Fibroblast of mammary gland (primary cell): ENCODE measurements at regions not wholly inside any gene's neighbourhood (a gene's known extent, or its start where the extent isn't known, plus 50 kb on each side); places are given as distances from the start of the nearest gene placed in this dataset.

ENCODE experiments used
- DNase-seq: peaks from one replicate; pipeline ENCODE4 v3.0.0-alpha.2; 2010; ENCODE audit warnings: low read depth
- H3K4me3 ChIP-seq: 2 replicates; pipeline ENCODE4 v1.5.1; 2011; ENCODE audit warnings: low read depth, mild to moderate bottlenecking, low read length, moderate library complexity; ENCODE audit not compliant: control insufficient read depth
- CTCF ChIP-seq: conservative IDR thresholded peaks from 2 replicates; pipeline ENCODE4 v1.5.1; 2011; ENCODE audit warnings: low read depth, low read length, inconsistent platforms; ENCODE audit not compliant: control insufficient read depth, insufficient read depth

GRCh38 chr2:193690572-193690971 is 1495.8 kb upstream of the TMEFF2 start:
- no peak for TF ChIP-seq CTCF
- DNase-seq: no peak
- no peak overlapping the region for H3K4me3 ChIP-seq

GRCh38 chr2:193687195-193687594 is 1492.5 kb upstream of the TMEFF2 start:
- no peak for DNase-seq
- no peak for TF ChIP-seq CTCF
- no peak overlapping the region for H3K4me3 ChIP-seq

GRCh38 chr2:193679847-193680246 is 1485.1 kb upstream of the TMEFF2 start:
- H3K4me3 ChIP-seq: no peak overlapping the region
- DNase-seq: no peak
- no peak for TF ChIP-seq CTCF

- H3K4me3 ChIP-seq: no peak overlapping the region
- no peak for TF ChIP-seq CTCF
- DNase-seq: no peak
These were observed 1475.7 kb upstream of the TMEFF2 start for GRCh38 chr2:193670478-193670877.

DNA sequence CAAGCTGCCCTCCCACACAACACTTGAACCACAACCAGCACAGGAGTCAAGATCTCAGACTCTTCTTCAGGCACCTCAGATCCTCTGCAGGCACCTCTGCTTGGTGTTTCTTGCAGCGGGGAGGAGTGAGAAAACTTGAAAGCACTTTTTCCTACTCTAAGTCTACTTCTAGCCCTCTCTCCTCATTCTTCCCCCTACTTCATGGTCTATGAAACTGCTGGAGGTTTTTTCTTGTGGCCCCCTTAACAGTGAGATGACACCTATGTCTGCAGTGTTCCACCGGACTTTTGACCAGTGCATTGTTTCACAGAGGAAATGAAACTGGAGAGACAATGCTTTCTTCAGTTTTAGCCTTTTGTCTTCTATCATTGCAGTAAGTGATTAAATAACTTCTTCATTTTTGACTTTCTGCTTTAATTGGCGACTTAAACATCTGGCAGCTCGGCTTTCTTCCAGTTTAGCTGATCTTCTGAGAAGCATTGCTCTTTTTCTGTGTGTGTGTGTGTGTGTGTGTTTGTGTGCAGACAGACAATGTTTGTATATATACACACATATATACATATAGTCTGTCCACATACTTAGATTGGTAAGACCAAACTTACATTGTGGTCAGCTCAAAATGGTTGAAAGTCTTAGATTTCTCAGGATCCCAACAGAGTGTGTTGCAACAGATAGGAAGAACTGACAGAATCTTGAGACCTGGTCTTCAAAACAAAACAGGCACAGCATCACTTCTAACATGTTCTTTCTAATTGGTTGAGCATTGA is 1474.0 kb upstream of the TMEFF2 start:
- no peak for TF ChIP-seq CTCF
- no peak overlapping the region for H3K4me3 ChIP-seq
- DNase-seq: no peak

- no peak for DNase-seq
- TF ChIP-seq CTCF: no peak
- no peak overlapping the region for H3K4me3 ChIP-seq
These were observed 1433.2 kb upstream of the TMEFF2 start for GRCh38 chr2:193627927-193628272.
